GM04504 (cell line): ENCODE measurements at regions not wholly inside any gene's neighbourhood (a gene's known extent, or its start where the extent isn't known, plus 50 kb on each side); places are given as distances from the start of the nearest gene placed in this dataset.

Experiments
- DNase-seq: peaks from one replicate; pipeline ENCODE4 v3.0.0-alpha.2; 2012; ENCODE audit warnings: low read depth

GRCh38 chr12:111222027-111222414, 146.9 kb downstream of the PHETA1 start:
- DNase-seq = no peak

GRCh38 chr12:111221062-111222026, 147.6 kb downstream of the PHETA1 start:
- DNase-seq = no peak

GRCh38 chr12:111220363-111220762, 148.5 kb downstream of the PHETA1 start:
- DNase-seq = no peak

GRCh38 chr12:111219440-111219839, 149.5 kb downstream of the PHETA1 start:
- no peak for DNase-seq

- DNase-seq = no peak
These were observed 150.4 kb downstream of the PHETA1 start for GRCh38 chr12:111218499-111218898.

- DNase-seq = no peak
These were observed 152.3 kb downstream of the PHETA1 start for GRCh38 chr12:111216387-111217159.

GRCh38 chr12:111215881-111216280, 153.0 kb downstream of the PHETA1 start:
- DNase-seq = no peak

GRCh38 chr12:111214401-111214800, 154.5 kb downstream of the PHETA1 start:
- no peak for DNase-seq

- no peak for DNase-seq
These were observed 155.3 kb downstream of the PHETA1 start for GRCh38 chr12:111213561-111213960.

- DNase-seq = no peak
These were observed 156.0 kb downstream of the PHETA1 start for GRCh38 chr12:111212814-111213456.

- DNase-seq = no peak
These were observed 156.8 kb downstream of the PHETA1 start for GRCh38 chr12:111211910-111212757.

- DNase-seq = no peak
These were observed 159.1 kb downstream of the PHETA1 start for GRCh38 chr12:111209811-111210210.

GRCh38 chr12:111207761-111208160, 161.1 kb downstream of the PHETA1 start:
- no peak for DNase-seq

- DNase-seq = no peak
These were observed 164.1 kb downstream of the PHETA1 start for GRCh38 chr12:111204788-111205241.

- no peak for DNase-seq
These were observed 164.9 kb downstream of the PHETA1 start for GRCh38 chr12:111203969-111204368.

- DNase-seq = no peak
These were observed 165.4 kb downstream of the PHETA1 start for GRCh38 chr12:111203446-111203845.

- DNase-seq = no peak
These were observed 166.5 kb downstream of the PHETA1 start for GRCh38 chr12:111202237-111202915.

GRCh38 chr12:111201495-111202236, 167.2 kb downstream of the PHETA1 start:
- DNase-seq = no peak

- DNase-seq = no peak
These were observed 167.9 kb downstream of the PHETA1 start for GRCh38 chr12:111201036-111201435.

- no peak for DNase-seq
These were observed 171.4 kb downstream of the PHETA1 start for GRCh38 chr12:111197376-111197944.
